GM23338 (cell line): ENCODE measurements at regions not wholly inside any gene's neighbourhood (a gene's known extent, or its start where the extent isn't known, plus 50 kb on each side); places are given as distances from the start of the nearest gene placed in this dataset.

Experiments
- CREB1 ChIP-seq: fragments of 250-450 bp; sonication (Bioruptor Pico); IDR thresholded peaks from 2 replicates; pipeline ENCODE4 v1.5.0; 2020; ENCODE audit warnings: low read depth, mild to moderate bottlenecking, moderate library complexity
- CTCF ChIP-seq, 2 experiments: fragments of 200-600 bp in 1 of 2; sonication (generic) in 1 of 2; conservative IDR thresholded peaks; 2 replicates each; pipeline versions ENCODE4 v1.5.1 to v1.6.1; 2016 to 2017; ENCODE audit warnings: antibody characterized with exemption in 2 of 2, low read depth in 2 of 2, mild to moderate bottlenecking in 2 of 2, moderate library complexity in 1 of 2
- ETS1 ChIP-seq: IDR thresholded peaks from 2 replicates; pipeline ENCODE4 v1.6.1; 2016; ENCODE audit warnings: antibody characterized with exemption
- EZH2 ChIP-seq: fragments of 200-600 bp; sonication (generic); IDR thresholded peaks from one replicate; pipeline ENCODE4 v1.8.0; 2017; ENCODE audit warnings: antibody characterized with exemption, mild to moderate bottlenecking, low read depth; ENCODE audit not compliant: unreplicated experiment
- EZH2phosphoT487 ChIP-seq: fragments of 200-600 bp; sonication (generic); IDR thresholded peaks from one replicate; pipeline ENCODE4 v1.8.1; 2018; ENCODE audit warnings: antibody characterized with exemption; ENCODE audit not compliant: unreplicated experiment
- JUNB ChIP-seq: IDR thresholded peaks from one replicate; pipeline ENCODE4 v1.6.1; 2016; ENCODE audit warnings: antibody characterized with exemption; ENCODE audit not compliant: unreplicated experiment
- POLR2AphosphoS5 ChIP-seq: IDR thresholded peaks from 2 replicates; pipeline ENCODE4 v1.6.1; 2016; ENCODE audit warnings: antibody characterized with exemption, low read depth
- REST ChIP-seq: IDR thresholded peaks from one replicate; pipeline ENCODE4 v1.6.1; 2018; ENCODE audit warnings: antibody characterized with exemption; ENCODE audit not compliant: unreplicated experiment
- STAT1 ChIP-seq: IDR thresholded peaks from one replicate; pipeline ENCODE4 v1.6.1; 2016; ENCODE audit warnings: antibody characterized with exemption; ENCODE audit not compliant: unreplicated experiment
- ZNF114 ChIP-seq: fragments of 250-450 bp; sonication (Bioruptor Pico); IDR thresholded peaks from 2 replicates; pipeline ENCODE4 v1.5.0; 2020; ENCODE audit warnings: mild to moderate bottlenecking, moderate library complexity
- ZNF331 ChIP-seq: fragments of 250-450 bp; sonication (Bioruptor Pico); IDR thresholded peaks from 2 replicates; pipeline ENCODE4 v1.5.0; 2020; ENCODE audit warnings: low read depth, mild to moderate bottlenecking, moderate library complexity

GRCh38 chr13:69198706-69199105, 908.9 kb upstream of the ATXN8OS start:
- TF ChIP-seq CTCF (conservative IDR thresholded peaks at IDR 0.05; ENCODE audit: low read depth in 2 of 2) (no peak), REST (no peak), ETS1 (no peak), EZH2phosphoT487 (no peak), POLR2AphosphoS5 (no peak), EZH2 (no peak), ZNF331 (CRISPR knock-in tag) (no peak), CREB1 (CRISPR knock-in tag) (no peak), JUNB (no peak), STAT1 (no peak), ZNF114 (CRISPR knock-in tag) (no peak)
